RWPE2 (cell line): ENCODE measurements at regions not wholly inside any gene's neighbourhood (a gene's known extent, or its start where the extent isn't known, plus 50 kb on each side); places are given as distances from the start of the nearest gene placed in this dataset.

Experiments
- ATAC-seq: fragments of 200-7000 bp; cut with Tn5 transposase; 3 replicates; pipeline ENCODE4 v1.9.1; 2021; ENCODE audit warnings: low read depth
- DNase-seq: peaks from one replicate; pipeline ENCODE4 v3.0.0-alpha.2; 2020; ENCODE audit warnings: low spot score
- H3K27ac ChIP-seq: fragments of 450-650 bp; 2 replicates; pipeline ENCODE4 v1.5.1; 2017; ENCODE audit warnings: mild to moderate bottlenecking; ENCODE audit not compliant: poor library complexity, severe bottlenecking
- H3K27me3 ChIP-seq: fragments of 250-450 bp; sonication (Bioruptor Pico); 2 replicates; pipeline ENCODE4 v1.5.1; 2021; ENCODE audit warnings: mild to moderate bottlenecking, moderate library complexity; ENCODE audit not compliant: insufficient read depth, poor library complexity, severe bottlenecking
- H3K36me3 ChIP-seq: fragments of 250-450 bp; sonication (Bioruptor Pico); 2 replicates; pipeline ENCODE4 v1.5.1; 2020; ENCODE audit warnings: low read depth, mild to moderate bottlenecking, moderate library complexity
- H3K4me1 ChIP-seq: fragments of 250-450 bp; sonication (Bioruptor Pico); 2 replicates; pipeline ENCODE4 v1.5.1; 2021; ENCODE audit warnings: mild to moderate bottlenecking, moderate library complexity; ENCODE audit not compliant: insufficient read depth, poor library complexity, severe bottlenecking
- H3K4me3 ChIP-seq: fragments of 250-450 bp; sonication (Bioruptor Pico); 2 replicates; pipeline ENCODE4 v1.5.1; 2021; ENCODE audit warnings: mild to moderate bottlenecking, moderate library complexity; ENCODE audit not compliant: severe bottlenecking
- H3K9me3 ChIP-seq: fragments of 250-450 bp; sonication (Bioruptor Pico); 2 replicates; pipeline ENCODE4 v1.5.1; 2021; ENCODE audit warnings: mild to moderate bottlenecking, moderate library complexity; ENCODE audit not compliant: severe bottlenecking
- CTCF ChIP-seq: fragments of 450-650 bp; IDR thresholded peaks from one replicate; pipeline ENCODE4 v1.5.1; 2017; ENCODE audit warnings: mild to moderate bottlenecking, moderate library complexity; ENCODE audit not compliant: poor library complexity, severe bottlenecking

- Histone ChIP-seq H3K36me3 (no peaks in the 10 kb centered on the region), H3K4me1 (peaks cover 26% of the 10 kb centered on the region), H3K4me3 (no peak overlapping the region), H3K27me3 (no peaks in the 10 kb centered on the region), H3K27ac (peak overlapping the region; percentile 93), H3K9me3 (no peaks in the 10 kb centered on the region)
- DNase-seq = no peak
- ATAC-seq = no peak
- no peak for TF ChIP-seq CTCF
Measured at GRCh38 chr16:11494433-11494832, 92.3 kb downstream of the LITAF start.

- H3K4me1 ChIP-seq = peaks cover 31% of the 10 kb centered on the region
- H3K4me3 ChIP-seq = no peak overlapping the region
- H3K27me3 ChIP-seq = no peaks in the 10 kb centered on the region
- no peak for DNase-seq
- no peaks in the 10 kb centered on the region for H3K9me3 ChIP-seq
- H3K27ac ChIP-seq = peak overlapping the region; percentile 93
- ATAC-seq = no peak
- H3K36me3 ChIP-seq = no peaks in the 10 kb centered on the region
- no peak for TF ChIP-seq CTCF
Measured at GRCh38 chr16:11495066-11495407, 91.7 kb downstream of the LITAF start.
